HT-29 (cell line): ENCODE measurements at regions not wholly inside any gene's neighbourhood (a gene's known extent, or its start where the extent isn't known, plus 50 kb on each side); places are given as distances from the start of the nearest gene placed in this dataset.

Experiments
- DNase-seq: peaks from one replicate; pipeline ENCODE4 v3.0.0-alpha.2; 2015; ENCODE audit warnings: low spot score

- no peak for DNase-seq
Measured at GRCh38 chr10:128221807-128222206, 95.6 kb upstream of the MKI67 start.

- DNase-seq = no peak
Measured at GRCh38 chr10:128222332-128222849, 96.2 kb upstream of the MKI67 start.

- DNase-seq = no peak
Measured at GRCh38 chr10:128230401-128230800, 104.2 kb upstream of the MKI67 start.

GRCh38 chr10:128233422-128233821 is 107.2 kb upstream of the MKI67 start:
- no peak for DNase-seq

- no peak for DNase-seq
Measured at GRCh38 chr10:128237710-128238109, 111.5 kb upstream of the MKI67 start.

GRCh38 chr10:128241023-128241422 is 114.8 kb upstream of the MKI67 start:
- no peak for DNase-seq

GRCh38 chr10:128242641-128243040 is 116.4 kb upstream of the MKI67 start:
- no peak for DNase-seq

- no peak for DNase-seq
Measured at GRCh38 chr10:128245026-128245425, 118.8 kb upstream of the MKI67 start.

GRCh38 chr10:128247576-128247975 is 121.4 kb upstream of the MKI67 start:
- DNase-seq = no peak

- DNase-seq = no peak
Measured at GRCh38 chr10:128254476-128254875, 128.3 kb upstream of the MKI67 start.

GRCh38 chr10:128257428-128257827 is 131.2 kb upstream of the MKI67 start:
- no peak for DNase-seq

- DNase-seq = no peak
Measured at GRCh38 chr10:128258421-128258976, 132.3 kb upstream of the MKI67 start.

- DNase-seq = peak; percentile 61
Measured at GRCh38 chr10:128263891-128264688, 137.9 kb upstream of the MKI67 start.

GRCh38 chr10:128265596-128265995 is 139.4 kb upstream of the MKI67 start:
- DNase-seq = no peak

- no peak for DNase-seq
Measured at GRCh38 chr10:128267581-128267980, 141.4 kb upstream of the MKI67 start.

GRCh38 chr10:128268015-128268722 is 141.9 kb upstream of the MKI67 start:
- peak; percentile 47 for DNase-seq

- DNase-seq = no peak
Measured at GRCh38 chr10:128274938-128275337, 148.7 kb upstream of the MKI67 start.

GRCh38 chr10:128275388-128276177 is 149.4 kb upstream of the MKI67 start:
- DNase-seq = no peak

- no peak for DNase-seq
Measured at GRCh38 chr10:128277267-128277840, 151.1 kb upstream of the MKI67 start.

GRCh38 chr10:128278362-128278761 is 152.1 kb upstream of the MKI67 start:
- no peak for DNase-seq

GRCh38 chr10:128280271-128280670 is 154.0 kb upstream of the MKI67 start:
- no peak for DNase-seq
